22Rv1 (cell line): ENCODE measurements at regions not wholly inside any gene's neighbourhood (a gene's known extent, or its start where the extent isn't known, plus 50 kb on each side); places are given as distances from the start of the nearest gene placed in this dataset.

ENCODE experiments used
- H3K27ac ChIP-seq: fragments of 450-650 bp; 2 replicates; pipeline ENCODE4 v1.5.1; 2017
- ZFX ChIP-seq: fragments of 450-650 bp; IDR thresholded peaks from 2 replicates; pipeline ENCODE4 v1.6.1; 2017; ENCODE audit warnings: antibody characterized with exemption, borderline replicate concordance
- TF ChIP-seq, protein P1 (sequence below): fragments of 450-650 bp; IDR thresholded peaks from 2 replicates; pipeline ENCODE4 v1.5.1; 2017; ENCODE audit warnings: mild to moderate bottlenecking

GRCh38 chr10:90398566-90398965 lies 459.3 kb downstream of the HTR7 start:
- TF ChIP-seq, protein P1, sequence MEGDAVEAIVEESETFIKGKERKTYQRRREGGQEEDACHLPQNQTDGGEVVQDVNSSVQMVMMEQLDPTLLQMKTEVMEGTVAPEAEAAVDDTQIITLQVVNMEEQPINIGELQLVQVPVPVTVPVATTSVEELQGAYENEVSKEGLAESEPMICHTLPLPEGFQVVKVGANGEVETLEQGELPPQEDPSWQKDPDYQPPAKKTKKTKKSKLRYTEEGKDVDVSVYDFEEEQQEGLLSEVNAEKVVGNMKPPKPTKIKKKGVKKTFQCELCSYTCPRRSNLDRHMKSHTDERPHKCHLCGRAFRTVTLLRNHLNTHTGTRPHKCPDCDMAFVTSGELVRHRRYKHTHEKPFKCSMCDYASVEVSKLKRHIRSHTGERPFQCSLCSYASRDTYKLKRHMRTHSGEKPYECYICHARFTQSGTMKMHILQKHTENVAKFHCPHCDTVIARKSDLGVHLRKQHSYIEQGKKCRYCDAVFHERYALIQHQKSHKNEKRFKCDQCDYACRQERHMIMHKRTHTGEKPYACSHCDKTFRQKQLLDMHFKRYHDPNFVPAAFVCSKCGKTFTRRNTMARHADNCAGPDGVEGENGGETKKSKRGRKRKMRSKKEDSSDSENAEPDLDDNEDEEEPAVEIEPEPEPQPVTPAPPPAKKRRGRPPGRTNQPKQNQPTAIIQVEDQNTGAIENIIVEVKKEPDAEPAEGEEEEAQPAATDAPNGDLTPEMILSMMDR = no peak
- no peak for TF ChIP-seq ZFX

GRCh38 chr10:90399782-90400181 lies 458.1 kb downstream of the HTR7 start:
- no peak for TF ChIP-seq ZFX
- TF ChIP-seq, protein P1 = no peak

More at GRCh38 chr10:90398566-90398965, 459.3 kb downstream of the HTR7 start:
- H3K27ac ChIP-seq = no peak overlapping the region

GRCh38 chr10:90403211-90404000 lies 454.4 kb downstream of the HTR7 start:
- no peak for TF ChIP-seq ZFX
- TF ChIP-seq, protein P1 = no peak
- no peak overlapping the region for H3K27ac ChIP-seq

More at GRCh38 chr10:90399782-90400181, 458.1 kb downstream of the HTR7 start:
- H3K27ac ChIP-seq = peak overlapping the region; percentile 17; the same call in 1 of the 2 replicates

GRCh38 chr10:90407131-90407530 lies 450.7 kb downstream of the HTR7 start:
- TF ChIP-seq, protein P1 = no peak
- TF ChIP-seq ZFX = no peak
- no peak overlapping the region for H3K27ac ChIP-seq

DNA sequence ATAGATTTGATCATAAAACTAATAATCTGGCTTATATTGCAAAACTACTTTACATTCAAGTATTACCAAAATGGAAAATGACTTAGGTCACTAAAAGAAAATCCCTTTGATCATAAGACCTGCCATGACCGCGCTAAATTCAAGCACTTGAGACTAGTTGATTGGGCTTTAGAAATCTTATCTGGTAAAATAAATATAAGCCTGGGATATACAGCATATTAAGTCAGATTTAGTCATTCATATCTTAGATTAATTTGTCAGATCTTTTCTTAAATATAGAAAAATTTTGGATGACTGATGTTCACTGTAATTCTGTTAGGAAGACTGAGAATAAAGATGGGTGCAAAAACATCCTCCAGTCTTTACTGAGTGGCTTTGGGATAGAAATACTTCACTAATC lies 450.0 kb downstream of the HTR7 start:
- no peak overlapping the region for H3K27ac ChIP-seq

GRCh38 chr10:90412582-90412981 lies 445.3 kb downstream of the HTR7 start:
- no peak for TF ChIP-seq ZFX
- TF ChIP-seq, protein P1 = no peak
- no peak overlapping the region for H3K27ac ChIP-seq

More for the DNA sequence above, 450.0 kb downstream of the HTR7 start:
- TF ChIP-seq ZFX = no peak
- TF ChIP-seq, protein P1 = no peak

- no peak overlapping the region for H3K27ac ChIP-seq
- TF ChIP-seq, protein P1 = no peak
- TF ChIP-seq ZFX = no peak
Observed at GRCh38 chr10:90413196-90413595, 444.6 kb downstream of the HTR7 start.
